ENCODE measurements at regions not wholly inside any gene's neighbourhood (a gene's known extent, or its start where the extent isn't known, plus 50 kb on each side); places are given as distances from the start of the nearest gene placed in this dataset.
A peak's percentile ranks its signal among the peaks of the same experiment; 100 is the strongest.
"Not testable (repeated sequence)": the region's sequence is repeated elsewhere in the genome, so short reads cannot be mapped to it uniquely, and the experiment has no call there.

DNA sequence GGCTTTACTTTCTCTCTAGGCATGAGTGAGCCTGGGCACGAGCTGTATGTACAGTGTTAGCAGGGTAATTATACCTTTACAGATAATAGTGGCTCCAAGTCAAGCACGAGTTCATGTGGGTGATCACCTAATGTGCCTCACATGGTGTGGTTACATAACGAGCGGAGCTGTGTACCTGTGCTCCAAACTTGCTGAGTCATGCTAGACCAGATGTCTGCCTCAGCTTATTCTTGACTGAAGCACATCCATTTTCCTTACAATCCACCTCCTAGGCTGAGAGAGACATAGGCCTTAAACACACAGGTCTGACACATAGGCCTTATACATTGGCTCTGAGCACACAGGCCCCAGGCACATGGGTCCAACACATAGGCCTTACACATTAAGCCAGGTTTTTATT lies 426.6 kb downstream of the GPAT3 start:
- DNase-seq (ENCODE audit: extremely low spot score): no peak
- intact Hi-C loops (cut with DNase I): no loop called here
- Histone ChIP-seq H3K27me3 (no peaks in the 10 kb centered on the region), H3K9me3 (no peaks in the 10 kb centered on the region), H3K4me3 (no peak overlapping the region), H3K27ac (replicated peaks in 1 of 4) (no peak overlapping the region), H3K4me1 (peaks cover 0 to 10% (median 4%) of the 10 kb centered on the region in 4 donors), H3K36me3 (no peaks in the 10 kb centered on the region)
- WGBS: 91% methylated on average over 4 of the region's 4 CpGs
- TF ChIP-seq, protein P1, sequence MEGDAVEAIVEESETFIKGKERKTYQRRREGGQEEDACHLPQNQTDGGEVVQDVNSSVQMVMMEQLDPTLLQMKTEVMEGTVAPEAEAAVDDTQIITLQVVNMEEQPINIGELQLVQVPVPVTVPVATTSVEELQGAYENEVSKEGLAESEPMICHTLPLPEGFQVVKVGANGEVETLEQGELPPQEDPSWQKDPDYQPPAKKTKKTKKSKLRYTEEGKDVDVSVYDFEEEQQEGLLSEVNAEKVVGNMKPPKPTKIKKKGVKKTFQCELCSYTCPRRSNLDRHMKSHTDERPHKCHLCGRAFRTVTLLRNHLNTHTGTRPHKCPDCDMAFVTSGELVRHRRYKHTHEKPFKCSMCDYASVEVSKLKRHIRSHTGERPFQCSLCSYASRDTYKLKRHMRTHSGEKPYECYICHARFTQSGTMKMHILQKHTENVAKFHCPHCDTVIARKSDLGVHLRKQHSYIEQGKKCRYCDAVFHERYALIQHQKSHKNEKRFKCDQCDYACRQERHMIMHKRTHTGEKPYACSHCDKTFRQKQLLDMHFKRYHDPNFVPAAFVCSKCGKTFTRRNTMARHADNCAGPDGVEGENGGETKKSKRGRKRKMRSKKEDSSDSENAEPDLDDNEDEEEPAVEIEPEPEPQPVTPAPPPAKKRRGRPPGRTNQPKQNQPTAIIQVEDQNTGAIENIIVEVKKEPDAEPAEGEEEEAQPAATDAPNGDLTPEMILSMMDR (IDR thresholded peaks at IDR 0.05): no peak
- no peak for TF ChIP-seq EP300 (IDR thresholded peaks at IDR 0.05)
- no peak for TF ChIP-seq POLR2AphosphoS5 (IDR thresholded peaks at IDR 0.05)
- no peak for TF ChIP-seq POLR2A (IDR thresholded peaks at IDR 0.05; ENCODE audit: low read depth)

DNA sequence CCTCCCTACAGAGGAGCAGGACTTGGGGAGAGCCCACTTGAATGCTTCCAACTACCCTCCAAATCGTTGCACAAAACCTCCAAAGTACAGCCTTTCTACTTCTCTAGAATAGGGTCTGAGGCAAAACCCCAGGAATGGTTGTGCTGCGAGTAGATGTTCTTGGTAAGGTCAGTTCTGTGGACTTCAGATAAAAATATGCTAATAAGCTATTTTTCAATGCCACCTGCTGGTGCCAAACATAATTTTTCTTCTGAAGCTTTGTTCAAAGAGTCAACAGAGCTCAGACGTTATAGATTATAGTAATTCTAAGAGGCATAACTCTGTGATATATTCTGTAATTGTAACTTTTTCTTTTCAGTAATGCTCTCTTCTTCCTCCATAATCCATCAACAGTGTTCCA lies 425.7 kb downstream of the GPAT3 start:
- Histone ChIP-seq H3K9me3 (no peaks in the 10 kb centered on the region), H3K27me3 (no peaks in the 10 kb centered on the region), H3K27ac (replicated peaks in 1 of 4) (no peak overlapping the region), H3K36me3 (no peaks in the 10 kb centered on the region), H3K4me1 (peaks cover 0 to 10% (median 4%) of the 10 kb centered on the region in 4 donors), H3K4me3 (no peak overlapping the region)
- intact Hi-C loops (cut with DNase I): no loop called here
- TF ChIP-seq, protein P1 (IDR thresholded peaks at IDR 0.05): peak in 2 of 3 experiments; percentile 14 to 17
- no peak for TF ChIP-seq POLR2A (IDR thresholded peaks at IDR 0.05; ENCODE audit: low read depth)
- DNase-seq (ENCODE audit: extremely low spot score): no peak
- 26% methylated on average over 3 of the region's 3 CpGs for WGBS

DNA sequence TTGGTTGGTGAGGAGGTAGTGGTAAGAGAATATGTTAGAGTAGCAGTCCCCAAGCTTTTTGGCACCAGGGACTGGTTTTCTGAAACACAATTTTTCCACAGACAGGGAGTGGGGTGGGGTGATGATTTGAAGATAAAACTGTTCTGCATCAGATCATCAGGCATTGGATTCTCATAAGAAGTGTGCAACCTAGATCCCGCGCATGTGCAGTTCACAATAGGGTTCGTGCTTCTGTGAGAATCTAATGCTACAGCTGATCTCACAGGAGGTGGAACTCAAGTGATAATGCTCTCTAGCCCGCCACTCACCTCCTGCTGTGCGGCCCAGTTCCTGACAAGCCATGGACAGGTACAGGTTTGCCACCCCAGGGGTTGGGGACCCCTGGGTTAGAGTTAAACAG lies 423.3 kb downstream of the GPAT3 start:
- no peak for TF ChIP-seq EP300 (IDR thresholded peaks at IDR 0.05)
- TF ChIP-seq, protein P1 (IDR thresholded peaks at IDR 0.05): no peak
- no peak for TF ChIP-seq POLR2A (IDR thresholded peaks at IDR 0.05; ENCODE audit: low read depth)
- TF ChIP-seq POLR2AphosphoS5 (IDR thresholded peaks at IDR 0.05): no peak
- H3K9me3 ChIP-seq: no peaks in the 10 kb centered on the region
- no peak overlapping the region for H3K4me3 ChIP-seq
- no peaks in the 10 kb centered on the region for H3K27me3 ChIP-seq
- intact Hi-C loops (cut with DNase I): no loop called here
- DNase-seq (ENCODE audit: extremely low spot score): no peak
- no peak overlapping the region for H3K27ac ChIP-seq (replicated peaks in 1 of 4)
- peaks cover 0 to 10% (median 4%) of the 10 kb centered on the region in 4 donors for H3K4me1 ChIP-seq
- H3K36me3 ChIP-seq: no peaks in the 10 kb centered on the region
- WGBS: 93% methylated on average over 5 of the region's 5 CpGs

DNA sequence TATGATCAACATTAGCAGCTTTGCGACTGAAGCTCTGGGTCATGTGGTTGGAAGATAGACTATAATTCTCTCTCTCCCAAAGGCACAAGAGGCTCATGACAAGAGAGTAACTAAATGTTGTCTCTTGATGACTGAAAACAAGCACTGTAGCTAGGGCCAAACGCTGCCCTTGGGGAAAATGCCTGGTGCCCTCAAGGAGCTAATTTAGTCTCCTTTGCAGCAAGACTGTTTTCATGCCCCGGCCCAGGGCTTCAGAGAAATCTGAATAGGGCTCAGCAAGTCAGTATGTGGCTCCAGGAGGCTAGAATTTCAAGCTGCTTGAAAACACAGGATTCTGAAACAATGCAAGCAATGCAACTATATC lies 411.9 kb downstream of the GPAT3 start:
- no peaks in the 10 kb centered on the region for H3K9me3 ChIP-seq
- WGBS: 45% methylated on average over 3 of the region's 3 CpGs
- TF ChIP-seq, protein P1 (IDR thresholded peaks at IDR 0.05): no peak
- no peak for TF ChIP-seq EP300 (IDR thresholded peaks at IDR 0.05)
- no peak for TF ChIP-seq POLR2AphosphoS5 (IDR thresholded peaks at IDR 0.05)
- no peak for TF ChIP-seq POLR2A (IDR thresholded peaks at IDR 0.05; ENCODE audit: low read depth)
- H3K27ac ChIP-seq (replicated peaks in 1 of 4): peak overlapping the region; percentile 38 to 62 (median 57)
- no peaks in the 10 kb centered on the region for H3K27me3 ChIP-seq
- intact Hi-C loops (cut with DNase I): no loop called here
- H3K4me1 ChIP-seq: peaks cover 0 to 28% (median 18%) of the 10 kb centered on the region in 4 donors
- DNase-seq (ENCODE audit: extremely low spot score): no peak
- no peak overlapping the region for H3K4me3 ChIP-seq
- H3K36me3 ChIP-seq: no peaks in the 10 kb centered on the region

DNA sequence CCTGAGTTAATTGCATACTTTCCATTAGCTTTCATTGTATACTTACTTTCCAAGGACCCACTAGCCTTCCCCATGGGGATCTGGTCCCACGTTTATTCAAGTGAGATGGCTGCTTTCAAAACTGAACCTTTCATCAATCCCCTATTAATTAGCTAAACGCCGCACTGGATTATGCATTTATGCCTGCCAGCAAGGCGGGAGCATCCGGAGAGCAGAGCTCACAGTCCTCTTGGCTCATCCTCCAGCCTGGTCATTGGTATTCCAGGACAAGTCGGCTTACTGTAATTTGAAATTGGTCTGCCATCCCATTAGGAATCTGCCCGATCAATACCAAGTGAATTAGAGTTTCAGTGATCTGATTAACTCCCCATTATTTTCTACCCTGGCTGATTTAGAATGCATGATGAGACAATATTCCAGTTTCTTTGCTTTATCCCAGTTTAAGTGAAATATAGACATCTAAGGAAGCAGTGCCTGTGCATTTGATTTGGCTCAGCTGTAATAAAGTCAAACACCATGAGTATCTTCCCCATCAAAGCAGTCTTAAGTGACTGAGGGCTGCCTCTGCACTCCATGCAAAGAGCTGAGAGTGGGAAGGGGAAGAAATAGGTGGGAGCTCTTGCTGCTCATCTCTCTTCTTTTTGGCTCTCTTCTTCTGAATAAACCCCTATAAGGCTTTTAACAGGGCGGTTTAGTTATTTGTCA lies 411.4 kb downstream of the GPAT3 start:
- H3K27ac ChIP-seq (replicated peaks in 1 of 4): peak overlapping the region; percentile 38 to 62 (median 57)

DNA sequence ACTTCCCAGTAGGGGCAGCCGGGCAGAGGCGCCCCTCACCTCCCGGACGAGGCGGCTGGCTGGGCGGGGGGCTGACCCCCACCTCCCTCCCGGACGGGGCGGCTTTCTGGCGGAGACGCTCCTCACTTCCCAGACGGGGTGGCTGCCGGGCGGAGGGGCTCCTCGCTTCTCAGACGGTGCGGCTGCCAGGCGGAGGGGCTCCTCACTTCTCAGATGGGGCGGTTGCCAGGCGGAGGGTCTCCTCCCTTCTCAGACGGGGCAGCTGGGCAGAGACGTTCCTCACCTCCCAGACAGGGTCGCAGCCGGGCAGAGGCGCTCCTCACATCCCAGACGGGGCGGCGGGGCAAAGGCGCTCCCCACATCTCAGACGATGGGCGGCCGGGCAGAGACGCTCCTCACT lies 407.8 kb downstream of the GPAT3 start:
- H3K27ac ChIP-seq (replicated peaks in 1 of 4); H3K36me3 ChIP-seq; DNase-seq (ENCODE audit: extremely low spot score); H3K9me3 ChIP-seq; H3K4me3 ChIP-seq; intact Hi-C loops (cut with DNase I); H3K27me3 ChIP-seq: not testable (repeated sequence)
- peaks cover 0 to 23% (median 18%) of the 10 kb centered on the region in 4 donors for H3K4me1 ChIP-seq
- 92% methylated on average over 7 of the region's 33 CpGs for WGBS

More for the DNA sequence above, 411.4 kb downstream of the GPAT3 start:
- Histone ChIP-seq H3K27me3 (no peaks in the 10 kb centered on the region), H3K4me1 (peaks cover 0 to 28% (median 18%) of the 10 kb centered on the region in 4 donors), H3K4me3 (peak overlapping the region in 1 of 4 donors; percentile 12), H3K9me3 (no peaks in the 10 kb centered on the region), H3K36me3 (no peaks in the 10 kb centered on the region)
- TF ChIP-seq, protein P1 (IDR thresholded peaks at IDR 0.05): no peak
- no peak for TF ChIP-seq POLR2AphosphoS5 (IDR thresholded peaks at IDR 0.05)
- DNase-seq (ENCODE audit: extremely low spot score): no peak
- intact Hi-C loops (cut with DNase I): no loop called here
- WGBS: 51% methylated on average over 8 of the region's 8 CpGs
